ENCODE measurements at regions not wholly inside any gene's neighbourhood (a gene's known extent, or its start where the extent isn't known, plus 50 kb on each side); places are given as distances from the start of the nearest gene placed in this dataset.
"Not testable (repeated sequence)": the region's sequence is repeated elsewhere in the genome, so short reads cannot be mapped to it uniquely, and the experiment has no call there.

- H3K4me3 ChIP-seq (ENCODE audit: low read depth, low read length); H3K79me2 ChIP-seq (ENCODE audit: control insufficient read depth, insufficient read depth, low read length, unreplicated experiment); H3K4me1 ChIP-seq (ENCODE audit: control insufficient read depth, insufficient read depth, low read length, unreplicated experiment); H3K27me3 ChIP-seq (ENCODE audit: insufficient read depth, low read length); H3K27ac ChIP-seq (ENCODE audit: low read depth, low read length); H3K36me3 ChIP-seq (ENCODE audit: insufficient read depth, low read length); H2AFZ ChIP-seq (ENCODE audit: low read length, unreplicated experiment): not testable (repeated sequence)
Measured at GRCh38 chrX:52298968-52299367, 69.9 kb upstream of the XAGE2 start.

- H3K4me3 ChIP-seq (ENCODE audit: low read depth, low read length); H3K79me2 ChIP-seq (ENCODE audit: control insufficient read depth, insufficient read depth, low read length, unreplicated experiment); H3K27ac ChIP-seq (ENCODE audit: low read depth, low read length); H3K36me3 ChIP-seq (ENCODE audit: insufficient read depth, low read length); H3K4me1 ChIP-seq (ENCODE audit: control insufficient read depth, insufficient read depth, low read length, unreplicated experiment); H2AFZ ChIP-seq (ENCODE audit: low read length, unreplicated experiment); H3K27me3 ChIP-seq (ENCODE audit: insufficient read depth, low read length): not testable (repeated sequence)
Measured at GRCh38 chrX:52308532-52308931, 60.3 kb upstream of the XAGE2 start.

Measured in ACC112 (cell line).